Sigmoid colon (tissue), 6 donors: ENCODE measurements at regions not wholly inside any gene's neighbourhood (a gene's known extent, or its start where the extent isn't known, plus 50 kb on each side); places are given as distances from the start of the nearest gene placed in this dataset.

ENCODE experiments used
- DNase-seq: peaks from one replicate; pipeline ENCODE4 v3.0.0-alpha.2; 2019
- H3K27ac ChIP-seq, 4 donors: fragments of 200-600 bp; sonication (generic); one replicate each; pipeline ENCODE4 v1.5.1; 2016 to 2019; ENCODE audit warnings: mild to moderate bottlenecking in 1 of 4
- H3K27me3 ChIP-seq, 3 donors: fragments of 200-600 bp; sonication (generic); one replicate each; pipeline ENCODE4 v1.5.1; 2019; ENCODE audit warnings: mild to moderate bottlenecking in 1 of 3
- H3K36me3 ChIP-seq, 4 donors: fragments of 200-600 bp; sonication (generic); one replicate each; pipeline ENCODE4 v1.5.1; 2016 to 2019
- H3K4me1 ChIP-seq, 4 donors: fragments of 200-600 bp; sonication (generic); one replicate each; pipeline ENCODE4 v1.5.1; 2017 to 2019
- H3K4me3 ChIP-seq, 4 donors: fragments of 200-600 bp; sonication (generic); one replicate each; pipeline ENCODE4 v1.5.1; 2017 to 2019; ENCODE audit warnings: mild to moderate bottlenecking in 2 of 4, moderate library complexity in 1 of 4
- H3K9me3 ChIP-seq, 4 donors: fragments of 200-600 bp in 3 of 4; sonication (generic) in 3 of 4; one replicate each; pipeline versions ENCODE4 v1.5.1 to v1.6.1; 2013 to 2019
- CTCF ChIP-seq, 4 experiments: fragments of 450-650 bp in 3 of 4; fragments of 200-600 bp in 1 of 4; IDR thresholded peaks; one replicate each; pipeline ENCODE4 v1.5.1; 2016 to 2019; ENCODE audit warnings: antibody characterized with exemption in 4 of 4, mild to moderate bottlenecking in 3 of 4, moderate library complexity in 2 of 4
- EP300 ChIP-seq, 4 donors: sonication (generic); formaldehyde crosslinking; IDR thresholded peaks; one replicate each; pipeline ENCODE4 v1.6.1; 2017; ENCODE audit warnings: antibody characterized with exemption in 4 of 4
- POLR2A ChIP-seq, 2 donors: fragments of 450-650 bp; IDR thresholded peaks; one replicate each; pipeline ENCODE4 v1.6.1; 2016; ENCODE audit warnings: antibody characterized with exemption in 2 of 2, mild to moderate bottlenecking in 2 of 2, moderate library complexity in 2 of 2
- POLR2AphosphoS5 ChIP-seq, 4 donors: sonication (generic); formaldehyde crosslinking; IDR thresholded peaks; one replicate each; pipeline ENCODE4 v1.6.1; 2017; ENCODE audit warnings: antibody characterized with exemption in 4 of 4
- WGBS, 2 donors: extraction: QIAGEN DNeasy Blood & Tissue Kit; methylation state at CpG; one replicate each; pipeline ENCODE4 v1.1.7; 2013; 5-methylcytosine and 5-hydroxymethylcytosine counted together
- intact Hi-C: fragments of 100-400 bp; cut with DNase I; formaldehyde crosslinking; loops from one replicate; pipeline ENCODE4 v1.15.1; 2023
- donor health status: healthy with polysubstance abuse.
- donor health status: healthy.

- Histone ChIP-seq H3K4me3 (no peak overlapping the region), H3K4me1 (no peaks in the 10 kb centered on the region), H3K27me3 (no peaks in the 10 kb centered on the region), H3K27ac (no peak overlapping the region), H3K9me3 (no peaks in the 10 kb centered on the region), H3K36me3 (no peaks in the 10 kb centered on the region)
- intact Hi-C loops = no loop called here
- TF ChIP-seq POLR2A (IDR thresholded peaks at IDR 0.05) (no peak), EP300 (IDR thresholded peaks at IDR 0.05) (no peak), POLR2AphosphoS5 (IDR thresholded peaks at IDR 0.05) (no peak), CTCF (IDR thresholded peaks at IDR 0.05) (no peak)
- WGBS, 2 donors = 82 to 95% methylated on average over 3 of the region's 3 CpGs
- no peak for DNase-seq
These were observed 156.5 kb downstream of the BTBD3 start for GRCh38 chr20:12074111-12074655.

GRCh38 chr20:12076200-12076599 is 158.5 kb downstream of the BTBD3 start:
- H3K9me3 ChIP-seq = no peaks in the 10 kb centered on the region
- intact Hi-C loops = no loop called here
- no peaks in the 10 kb centered on the region for H3K36me3 ChIP-seq
- no peak for DNase-seq
- H3K4me1 ChIP-seq = no peaks in the 10 kb centered on the region
- H3K4me3 ChIP-seq = no peak overlapping the region
- H3K27me3 ChIP-seq = no peaks in the 10 kb centered on the region
- WGBS, 2 donors = 75 to 90% methylated on average over 3 of the region's 3 CpGs
- TF ChIP-seq POLR2AphosphoS5 (IDR thresholded peaks at IDR 0.05) = peak in 2 of 4 donors; percentile 18 to 57
- TF ChIP-seq CTCF (IDR thresholded peaks at IDR 0.05) = no peak
- no peak for TF ChIP-seq EP300 (IDR thresholded peaks at IDR 0.05)
- TF ChIP-seq POLR2A (IDR thresholded peaks at IDR 0.05) = no peak
- no peak overlapping the region for H3K27ac ChIP-seq

- H3K27me3 ChIP-seq = no peaks in the 10 kb centered on the region
- TF ChIP-seq POLR2AphosphoS5 (IDR thresholded peaks at IDR 0.05) (peak in 3 of 4 donors; percentile 7 to 57 (median 25)), CTCF (IDR thresholded peaks at IDR 0.05) (no peak)
- H3K36me3 ChIP-seq = no peaks in the 10 kb centered on the region
- no peaks in the 10 kb centered on the region for H3K4me1 ChIP-seq
- WGBS, 2 donors = 87 to 94% methylated on average over 7 of the region's 7 CpGs
- H3K27ac ChIP-seq = no peak overlapping the region
- DNase-seq = no peak
- no peaks in the 10 kb centered on the region for H3K9me3 ChIP-seq
- no peak overlapping the region for H3K4me3 ChIP-seq
- intact Hi-C loops = no loop called here
These were observed 160.2 kb downstream of the BTBD3 start for GRCh38 chr20:12077875-12078274.

GRCh38 chr20:12079490-12079889 is 161.8 kb downstream of the BTBD3 start:
- DNase-seq = no peak
- Histone ChIP-seq H3K4me1 (no peaks in the 10 kb centered on the region), H3K4me3 (no peak overlapping the region), H3K27ac (no peak overlapping the region), H3K36me3 (no peaks in the 10 kb centered on the region), H3K9me3 (no peaks in the 10 kb centered on the region), H3K27me3 (no peaks in the 10 kb centered on the region)
- TF ChIP-seq EP300 (IDR thresholded peaks at IDR 0.05) (no peak), POLR2AphosphoS5 (IDR thresholded peaks at IDR 0.05) (no peak), POLR2A (IDR thresholded peaks at IDR 0.05) (no peak), CTCF (IDR thresholded peaks at IDR 0.05) (no peak)
- WGBS, 2 donors = 93 to 94% methylated on average over 4 of the region's 4 CpGs
- intact Hi-C loops = no loop called here

- intact Hi-C loops = no loop called here
- 68 to 96% methylated on average over 2 of the region's 2 CpGs for WGBS, 2 donors
- no peak for TF ChIP-seq POLR2AphosphoS5 (IDR thresholded peaks at IDR 0.05)
- no peak for TF ChIP-seq EP300 (IDR thresholded peaks at IDR 0.05)
- no peak for TF ChIP-seq POLR2A (IDR thresholded peaks at IDR 0.05)
- TF ChIP-seq CTCF (IDR thresholded peaks at IDR 0.05) = no peak
These were observed 165.6 kb downstream of the BTBD3 start for GRCh38 chr20:12083269-12083668.

More at GRCh38 chr20:12083269-12083668, 165.6 kb downstream of the BTBD3 start:
- no peaks in the 10 kb centered on the region for H3K27me3 ChIP-seq
- H3K4me3 ChIP-seq = no peak overlapping the region
- H3K4me1 ChIP-seq = no peaks in the 10 kb centered on the region
- no peaks in the 10 kb centered on the region for H3K9me3 ChIP-seq
- no peak for DNase-seq
- no peak overlapping the region for H3K27ac ChIP-seq
- H3K36me3 ChIP-seq = no peaks in the 10 kb centered on the region
